ENCODE measurements at regions not wholly inside any gene's neighbourhood (a gene's known extent, or its start where the extent isn't known, plus 50 kb on each side); places are given as distances from the start of the nearest gene placed in this dataset.

- Histone ChIP-seq H3K4me3 (no peak overlapping the region), H3K36me3 (peaks cover 32 to 89% (median 73%) of the 10 kb centered on the region in 4 donors), H3K27ac (replicated peaks in 1 of 4) (no peak overlapping the region), H3K9me3 (no peaks in the 10 kb centered on the region), H3K4me1 (peaks cover 9 to 20% (median 15%) of the 10 kb centered on the region in 4 donors), H3K27me3 (no peaks in the 10 kb centered on the region)
- WGBS = 90% methylated on average over 5 of the region's 9 CpGs
- DNase-seq (ENCODE audit: extremely low spot score) = no peak
- intact Hi-C loops (cut with DNase I) = no loop called here
- TF ChIP-seq CTCF (IDR thresholded peaks at IDR 0.05) (no peak), POLR2AphosphoS5 (IDR thresholded peaks at IDR 0.05) (no peak), EP300 (IDR thresholded peaks at IDR 0.05) (no peak), POLR2A (IDR thresholded peaks at IDR 0.05; ENCODE audit: low read depth) (no peak)
These were observed 356.2 kb downstream of the SEC14L1 start for GRCh38 chr17:77496831-77497577.

GRCh38 chr17:77497578-77497934 lies 356.8 kb downstream of the SEC14L1 start:
- intact Hi-C loops (cut with DNase I) = no loop called here
- Histone ChIP-seq H3K36me3 (peaks cover 27 to 84% (median 68%) of the 10 kb centered on the region in 4 donors), H3K9me3 (no peaks in the 10 kb centered on the region), H3K27me3 (no peaks in the 10 kb centered on the region), H3K27ac (replicated peaks in 1 of 4) (no peak overlapping the region), H3K4me1 (peaks cover 9 to 20% (median 15%) of the 10 kb centered on the region in 4 donors), H3K4me3 (no peak overlapping the region)
- 90% methylated on average over 2 of the region's 8 CpGs for WGBS
- no peak for DNase-seq (ENCODE audit: extremely low spot score)
- TF ChIP-seq POLR2A (IDR thresholded peaks at IDR 0.05; ENCODE audit: low read depth) (no peak), CTCF (IDR thresholded peaks at IDR 0.05) (no peak), EP300 (IDR thresholded peaks at IDR 0.05) (no peak), POLR2AphosphoS5 (IDR thresholded peaks at IDR 0.05) (no peak)

- intact Hi-C loops (cut with DNase I) = no loop called here
- H3K27me3 ChIP-seq = no peaks in the 10 kb centered on the region
- no peak for DNase-seq (ENCODE audit: extremely low spot score)
- peaks cover 9 to 18% (median 15%) of the 10 kb centered on the region in 4 donors for H3K4me1 ChIP-seq
- peaks cover 20 to 77% (median 61%) of the 10 kb centered on the region in 4 donors for H3K36me3 ChIP-seq
- H3K9me3 ChIP-seq = no peaks in the 10 kb centered on the region
- 85% methylated on average over 13 of the region's 25 CpGs for WGBS
- H3K27ac ChIP-seq (replicated peaks in 1 of 4) = no peak overlapping the region
- TF ChIP-seq POLR2AphosphoS5 (IDR thresholded peaks at IDR 0.05) = no peak
- no peak for TF ChIP-seq POLR2A (IDR thresholded peaks at IDR 0.05; ENCODE audit: low read depth)
- TF ChIP-seq EP300 (IDR thresholded peaks at IDR 0.05) = no peak
- no peak for TF ChIP-seq CTCF (IDR thresholded peaks at IDR 0.05)
- H3K4me3 ChIP-seq = no peak overlapping the region
These were observed 357.4 kb downstream of the SEC14L1 start for GRCh38 chr17:77498091-77498741.

- Histone ChIP-seq H3K4me3 (no peak overlapping the region), H3K27me3 (no peaks in the 10 kb centered on the region), H3K9me3 (no peaks in the 10 kb centered on the region), H3K27ac (replicated peaks in 1 of 4) (no peak overlapping the region), H3K36me3 (peaks cover 12 to 69% (median 54%) of the 10 kb centered on the region in 4 donors), H3K4me1 (peaks cover 9 to 16% (median 12%) of the 10 kb centered on the region in 4 donors)
- DNase-seq (ENCODE audit: extremely low spot score) = no peak
- TF ChIP-seq EP300 (IDR thresholded peaks at IDR 0.05) (no peak), CTCF (IDR thresholded peaks at IDR 0.05) (no peak), POLR2A (IDR thresholded peaks at IDR 0.05; ENCODE audit: low read depth) (no peak), POLR2AphosphoS5 (IDR thresholded peaks at IDR 0.05) (no peak)
- WGBS = 86% methylated on average over 25 of the region's 28 CpGs
- intact Hi-C loops (cut with DNase I) = no loop called here
These were observed 358.3 kb downstream of the SEC14L1 start for GRCh38 chr17:77498791-77499698.
